AG20443 (cell line): ENCODE measurements at regions not wholly inside any gene's neighbourhood (a gene's known extent, or its start where the extent isn't known, plus 50 kb on each side); places are given as distances from the start of the nearest gene placed in this dataset.

Experiments used
- DNase-seq: peaks from one replicate; pipeline ENCODE4 v3.0.0; 2012; ENCODE audit warnings: low spot score, mixed read lengths

DNA sequence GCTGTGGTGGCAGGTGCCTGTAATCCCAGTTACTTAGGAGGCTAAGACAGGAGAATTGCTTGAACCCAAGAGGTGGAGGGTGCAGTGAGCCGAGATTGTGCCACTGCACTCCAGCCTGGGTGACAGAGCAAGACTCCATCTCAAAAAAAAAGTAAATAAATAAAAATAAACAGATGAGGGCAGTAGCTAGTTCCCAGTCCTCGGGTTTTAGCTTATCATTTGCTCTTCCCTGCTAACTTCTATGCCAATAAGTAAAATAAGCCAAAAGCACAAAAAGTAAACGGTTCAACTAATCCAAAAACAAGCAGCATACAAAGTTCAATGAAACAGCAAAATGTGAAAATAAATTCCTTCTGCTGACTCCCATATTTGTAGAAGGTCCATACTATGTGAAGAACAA, 133.0 kb upstream of the TMCC3 start:
- DNase-seq, result no peak

DNA sequence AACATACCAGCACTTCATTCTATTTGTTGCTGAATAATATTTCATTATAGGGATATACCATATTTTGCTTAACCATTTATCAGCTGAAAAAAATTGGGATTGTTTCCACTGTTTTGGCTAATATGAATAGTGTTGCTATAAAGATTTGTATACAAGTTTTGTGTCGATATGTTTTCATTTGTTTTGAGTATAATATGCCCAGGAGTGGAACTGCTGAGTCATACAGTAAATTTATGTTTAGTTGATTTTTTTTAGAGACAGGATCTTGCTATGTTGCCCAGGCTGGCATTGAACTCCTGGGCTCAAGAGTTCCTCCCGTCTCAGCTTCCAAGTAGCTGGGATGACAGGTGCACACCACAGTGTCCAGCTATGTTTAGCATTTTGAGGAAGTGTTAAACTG, 131.5 kb upstream of the TMCC3 start:
- no peak for DNase-seq

DNA sequence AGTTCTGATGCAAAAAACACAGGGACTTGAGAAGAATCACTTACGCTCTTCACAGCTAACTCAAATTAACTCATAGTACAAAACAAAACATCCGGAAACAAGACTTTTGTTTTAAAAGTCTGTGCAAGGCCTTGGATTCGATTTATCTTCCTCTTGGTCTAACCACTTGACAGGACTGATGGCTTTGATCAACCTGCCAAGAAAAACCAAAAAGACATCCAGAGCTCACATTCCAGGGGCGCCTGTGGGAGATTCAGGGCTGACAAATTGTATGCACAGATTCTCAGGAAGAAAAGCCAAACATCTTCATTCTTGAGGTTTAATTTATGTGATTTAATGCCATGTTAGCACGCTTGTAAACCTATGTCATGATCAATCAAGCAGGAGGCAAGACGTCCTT, 129.1 kb upstream of the TMCC3 start:
- DNase-seq, result peak; percentile 41

DNA sequence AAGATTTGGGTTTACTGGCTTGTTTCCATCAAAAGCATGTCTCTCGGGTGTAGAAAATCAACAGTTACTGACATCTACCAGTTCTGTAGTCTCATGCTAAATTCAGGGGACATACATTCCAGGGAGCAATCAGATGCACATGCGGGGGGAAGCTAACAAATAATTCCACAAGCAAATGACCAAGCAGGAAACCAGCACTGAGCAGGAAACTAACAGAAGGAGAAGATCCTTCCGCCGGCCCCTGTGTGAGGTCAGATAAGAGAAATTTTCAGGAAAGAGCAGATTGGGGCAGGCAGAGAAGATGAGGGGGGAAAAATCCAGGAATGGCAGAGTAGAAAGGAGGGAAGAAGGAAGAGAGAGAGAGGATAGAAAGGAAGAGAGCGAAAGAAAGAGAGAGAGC, 127.6 kb upstream of the TMCC3 start:
- no peak for DNase-seq

DNA sequence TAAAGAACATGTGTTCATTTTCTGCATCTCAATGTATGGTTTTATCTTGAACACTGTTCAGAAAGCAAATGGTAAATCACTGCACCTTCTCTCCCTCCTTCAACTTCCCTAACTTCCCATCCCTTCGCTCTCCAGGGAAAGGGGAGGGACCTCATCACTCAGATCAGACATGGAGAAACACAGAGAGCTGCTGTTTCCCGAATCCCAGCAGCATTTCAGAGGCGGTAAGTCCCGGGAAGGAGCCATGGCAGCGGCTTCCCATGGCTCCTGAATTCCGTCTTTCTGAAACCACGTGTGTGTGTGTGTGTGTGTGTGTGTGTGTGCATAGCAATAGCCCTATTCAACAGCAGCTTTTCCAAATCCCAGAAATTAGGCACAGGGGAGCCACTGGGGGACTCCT, 125.4 kb upstream of the TMCC3 start:
- no peak for DNase-seq

DNA sequence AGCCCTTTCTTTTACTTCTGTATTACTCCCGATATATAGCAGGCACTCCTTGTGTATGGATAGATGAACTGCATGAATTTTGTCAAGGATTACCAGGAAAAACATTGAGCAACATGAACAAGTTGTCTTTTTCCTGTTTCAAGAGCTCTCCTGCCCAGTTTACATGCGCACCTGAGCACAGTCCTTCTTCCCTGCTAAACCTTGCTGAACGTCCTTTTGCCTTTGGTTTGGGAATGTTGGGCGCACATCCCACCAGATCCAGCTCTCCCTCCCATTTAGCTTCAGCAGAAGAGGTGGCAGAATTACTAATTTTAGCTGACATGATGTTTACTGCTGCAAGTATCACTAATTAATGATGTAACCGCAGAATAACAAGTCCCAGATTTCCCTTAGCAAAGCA, 121.4 kb upstream of the TMCC3 start:
- DNase-seq, result no peak

DNA sequence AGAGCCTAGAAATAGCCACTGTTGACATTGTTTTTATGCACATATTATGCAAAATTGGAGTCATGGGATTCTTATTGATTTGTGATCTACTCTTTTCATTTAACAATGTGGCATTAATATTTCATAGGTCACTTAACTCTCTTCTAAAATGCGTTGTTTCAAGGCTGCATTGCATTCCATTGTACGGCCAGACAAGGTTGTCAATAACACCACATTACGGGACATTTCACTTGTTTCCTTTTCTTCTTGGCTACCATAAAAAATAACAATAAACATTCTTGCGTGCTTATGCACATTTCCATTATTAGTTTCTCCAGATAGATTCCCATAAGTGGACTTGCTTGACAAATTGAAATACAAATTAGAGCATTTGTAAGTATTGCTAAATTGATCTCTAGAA, 120.8 kb upstream of the TMCC3 start:
- no peak for DNase-seq

DNA sequence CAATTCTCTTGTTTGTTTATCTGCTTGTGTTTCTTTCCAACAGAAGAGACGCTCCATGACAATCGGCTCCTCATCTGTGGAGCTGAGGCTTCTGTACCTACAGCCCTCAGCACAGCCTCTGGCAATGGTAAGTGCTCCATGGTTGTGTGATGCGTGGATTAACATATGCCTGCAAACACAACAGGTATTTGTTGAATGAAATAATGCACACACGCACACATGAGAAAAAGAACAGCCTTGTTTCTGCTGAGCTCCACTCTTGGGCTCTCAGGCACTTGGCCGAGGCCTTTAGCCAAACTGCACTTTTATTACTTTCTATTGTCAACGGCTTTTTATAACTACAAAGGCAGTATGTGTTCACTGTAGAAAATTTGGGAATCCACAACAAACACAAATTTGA, 120.4 kb upstream of the TMCC3 start:
- no peak for DNase-seq

DNA sequence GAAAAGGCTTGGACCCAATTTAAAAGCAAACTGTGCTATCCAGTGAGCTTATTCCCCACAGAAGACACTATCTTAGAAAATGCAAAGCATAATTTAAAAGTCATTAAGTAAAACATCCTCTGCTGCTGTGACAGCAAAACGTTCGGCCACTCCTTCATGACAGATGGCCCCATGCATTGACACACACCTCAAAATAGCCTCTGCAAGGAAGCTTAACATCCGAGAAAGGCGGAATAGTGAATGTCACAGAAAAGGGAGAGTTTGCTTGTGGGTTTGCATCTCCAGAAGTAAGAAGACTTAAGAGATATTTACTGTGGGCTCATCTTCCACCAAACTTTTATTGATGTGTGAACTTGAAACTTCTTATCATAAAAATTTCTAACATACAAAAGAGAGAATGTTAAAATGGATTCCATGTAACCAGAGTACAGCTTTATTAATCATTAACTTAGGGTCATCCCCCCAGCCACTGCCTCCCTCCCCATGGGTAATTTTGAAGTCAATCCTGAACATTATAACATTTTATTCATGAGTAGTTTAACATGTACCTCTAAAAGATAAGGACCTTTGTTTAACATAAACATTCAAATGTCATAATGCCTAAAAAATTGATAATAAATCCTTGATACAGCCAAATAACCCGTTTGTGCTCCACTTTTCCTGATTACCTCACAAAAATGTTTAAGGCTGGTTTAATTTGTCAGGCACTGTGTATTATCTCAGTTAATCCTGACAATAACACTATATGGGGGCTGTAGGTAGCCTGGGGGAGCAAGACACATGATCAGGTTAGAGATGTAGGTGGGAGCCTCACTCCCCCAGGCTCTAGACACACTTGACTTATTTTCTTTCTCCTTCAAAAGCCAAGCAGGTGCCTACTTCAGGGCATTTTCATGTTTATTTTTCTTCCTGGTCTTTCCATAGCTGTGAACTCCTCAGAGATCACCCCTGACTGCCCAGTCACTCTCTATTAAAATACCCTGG, 119.7 kb upstream of the TMCC3 start:
- DNase-seq, result no peak

DNA sequence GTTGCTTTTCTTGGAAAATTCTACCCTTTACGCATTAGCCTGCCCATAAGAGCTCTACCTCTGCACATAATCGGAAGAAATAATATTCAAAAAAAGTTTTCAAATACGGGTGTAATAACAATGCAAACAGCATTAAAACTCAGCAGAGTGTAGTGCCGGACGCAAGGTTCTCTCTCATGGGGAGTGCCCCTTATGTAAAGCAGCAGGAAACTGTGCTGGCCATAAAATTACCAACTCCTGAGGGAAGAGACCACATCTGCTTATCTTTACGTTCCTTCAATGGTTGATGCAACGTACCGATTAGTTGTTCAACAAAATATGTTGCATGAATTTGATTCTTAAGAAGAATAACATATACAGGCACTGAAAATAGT, 118.7 kb upstream of the TMCC3 start:
- no peak for DNase-seq

DNA sequence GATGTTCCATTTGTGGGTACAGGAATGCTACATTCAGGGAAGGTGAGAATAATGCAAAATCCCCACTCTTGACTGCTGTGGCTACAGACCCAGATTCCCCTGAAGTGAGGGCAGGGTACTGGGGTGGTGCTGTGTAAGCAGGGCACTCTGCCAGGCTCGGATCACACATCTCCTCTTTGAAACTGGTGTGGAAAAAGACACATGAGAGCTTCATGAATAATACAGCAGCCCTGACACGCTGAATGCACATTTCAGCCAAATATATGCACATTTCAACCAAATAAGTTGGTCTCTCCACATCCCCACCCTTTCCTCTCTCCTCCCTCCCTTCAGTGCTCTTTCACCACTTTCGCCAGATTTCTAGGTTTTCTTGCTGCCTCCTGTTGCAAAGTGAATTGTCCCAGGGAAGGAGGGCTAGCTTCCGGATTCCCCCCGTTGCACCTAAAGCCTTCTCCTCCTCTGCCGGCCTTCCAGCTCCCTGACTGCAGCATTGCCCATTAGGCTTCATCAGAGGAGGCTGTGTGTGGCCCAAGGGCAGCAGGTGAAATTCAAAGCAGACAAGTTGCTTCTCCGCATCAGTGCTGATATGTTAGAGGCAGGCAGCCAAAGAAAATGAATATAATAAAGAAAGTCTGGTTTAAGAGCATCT, 118.2 kb upstream of the TMCC3 start:
- DNase-seq, result no peak

DNA sequence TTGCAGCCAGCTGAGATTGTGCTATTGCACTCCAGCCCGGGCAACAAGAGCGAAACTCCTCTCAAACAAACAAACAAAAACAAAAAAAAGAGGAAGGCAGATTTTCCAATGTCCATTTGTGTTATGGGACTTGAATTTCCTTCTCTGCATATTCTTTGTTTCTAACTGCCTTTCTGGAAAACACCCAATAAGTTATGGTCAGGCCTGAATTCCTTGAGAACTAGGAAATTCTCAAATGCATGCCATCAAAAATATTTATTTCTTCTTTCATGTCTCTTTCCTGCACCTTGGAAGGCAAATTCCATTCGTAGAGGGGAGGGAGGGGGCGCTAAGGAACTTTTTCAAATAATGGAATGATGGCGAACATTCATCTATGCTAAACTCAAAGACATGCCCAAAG, 117.6 kb upstream of the TMCC3 start:
- DNase-seq, result no peak

DNA sequence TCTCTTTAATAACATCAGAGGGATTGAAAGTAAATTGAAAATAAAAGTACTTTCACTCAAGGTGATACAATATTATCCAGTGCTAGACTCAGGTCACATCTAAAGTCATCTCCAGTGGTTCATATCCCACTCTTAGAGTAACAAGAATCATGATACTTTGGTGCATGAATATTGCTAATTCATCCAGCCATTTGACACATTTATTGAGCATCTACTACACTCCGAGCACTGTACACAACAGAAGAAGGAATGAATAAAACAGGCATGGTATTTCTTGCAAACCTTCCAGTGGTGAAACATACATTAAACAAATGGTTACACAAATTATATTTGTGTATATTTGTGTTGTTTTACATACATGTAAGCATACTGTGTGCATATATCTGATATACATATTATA, 116.0 kb upstream of the TMCC3 start:
- no peak for DNase-seq

DNA sequence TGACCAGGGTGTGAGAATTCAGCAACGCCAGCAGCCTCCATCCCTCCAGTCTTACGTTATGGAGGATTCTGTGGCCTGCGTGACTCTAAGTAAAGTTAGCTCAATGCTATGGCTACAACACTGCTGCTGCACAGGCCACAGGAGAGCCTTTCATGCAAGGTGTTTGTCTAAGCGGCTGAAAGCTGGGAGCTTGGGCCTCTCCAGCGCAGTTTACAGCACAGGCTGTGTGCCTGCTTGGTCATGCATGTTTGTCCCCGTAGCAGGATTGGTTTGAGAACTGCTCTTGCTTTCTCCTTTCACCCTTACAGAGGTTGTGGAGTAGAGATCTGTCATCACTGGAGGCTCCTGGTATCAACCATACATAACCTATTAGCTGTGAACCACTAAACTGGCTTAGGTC, 113.1 kb upstream of the TMCC3 start:
- DNase-seq, result no peak

DNA sequence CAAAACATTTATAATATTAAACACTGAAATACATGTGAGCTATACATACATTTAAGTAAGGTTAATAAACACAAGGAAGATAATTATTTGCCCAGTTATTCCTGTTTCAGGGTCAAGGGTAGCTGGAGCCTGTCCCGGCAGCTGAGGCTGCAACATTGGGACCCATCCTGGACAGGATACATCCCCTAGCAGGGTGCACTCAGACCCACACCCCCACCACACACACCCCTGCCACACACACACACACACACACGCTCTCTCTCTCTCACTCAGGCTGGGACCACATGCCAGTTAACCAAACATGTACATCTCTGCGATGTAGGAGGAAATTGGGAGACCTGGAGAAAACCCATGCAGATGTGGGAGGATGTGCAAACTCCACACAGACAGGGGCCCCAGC, 112.6 kb upstream of the TMCC3 start:
- no peak for DNase-seq

DNA sequence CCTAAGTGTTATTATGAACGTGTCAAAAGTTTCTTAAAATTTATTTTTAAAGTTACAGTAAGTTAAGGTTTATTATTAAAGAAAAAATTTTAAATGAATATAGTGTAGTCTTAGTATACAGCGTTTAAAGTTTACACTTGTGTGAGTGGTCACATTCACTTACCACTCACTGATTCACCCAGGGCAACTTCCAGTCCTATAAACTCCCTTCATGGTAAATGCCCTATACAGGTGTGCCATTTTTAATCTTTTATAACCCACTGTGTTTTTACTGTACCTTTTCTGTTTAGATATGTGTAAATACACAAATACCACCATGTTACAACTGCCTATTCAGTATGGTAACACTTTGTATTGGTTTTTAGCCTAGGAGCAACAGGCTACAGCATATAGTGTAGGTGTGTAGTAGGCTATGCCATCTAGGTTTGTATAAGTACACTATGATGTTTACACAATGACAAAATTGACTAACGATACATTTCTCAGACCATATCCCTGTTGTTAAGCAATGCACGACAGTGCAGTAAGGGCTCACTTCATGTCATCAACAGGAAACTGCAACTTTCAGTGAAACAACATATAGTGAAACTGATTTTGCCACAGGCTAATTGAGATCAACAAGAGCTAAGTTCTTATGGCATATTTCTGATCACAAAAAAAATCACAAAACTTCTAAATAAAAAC, 112.0 kb upstream of the TMCC3 start:
- DNase-seq, result no peak

DNA sequence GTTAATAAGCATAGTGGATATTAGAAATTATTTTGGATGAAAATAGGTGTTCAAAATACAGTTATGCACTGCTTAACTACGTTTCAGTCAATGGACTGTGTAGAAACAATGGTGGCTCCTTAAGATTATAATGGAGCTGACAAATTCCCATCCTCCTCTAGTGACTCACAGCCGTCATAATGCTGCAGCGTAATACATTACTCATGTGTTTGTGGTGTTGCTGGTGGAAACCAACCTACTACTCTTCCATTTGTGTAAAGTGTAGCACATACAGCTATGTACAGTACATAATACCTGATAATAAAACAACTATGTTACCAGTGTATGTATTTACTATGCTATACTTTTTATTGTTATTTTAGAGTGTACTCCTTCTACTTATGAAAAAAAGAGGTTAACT, 111.2 kb upstream of the TMCC3 start:
- DNase-seq, result peak; percentile 66

DNA sequence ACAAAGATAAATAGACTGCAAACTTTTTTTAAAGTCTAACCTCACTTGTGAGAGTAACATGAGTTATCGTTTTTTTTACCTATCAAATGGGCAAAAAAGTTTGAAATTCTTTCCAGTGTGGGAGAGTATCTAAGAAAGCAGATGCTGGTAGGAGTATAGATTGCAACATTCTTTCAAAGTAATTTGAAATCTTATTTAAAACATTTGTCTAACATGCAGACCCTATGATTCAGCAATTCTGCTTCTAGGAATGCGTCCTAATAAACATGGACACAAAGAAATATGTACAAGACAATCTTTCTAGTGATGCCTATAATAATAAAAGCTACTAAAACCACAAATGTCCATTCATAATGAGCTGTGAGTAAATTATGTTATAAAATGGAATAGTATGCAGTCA, 110.4 kb upstream of the TMCC3 start:
- no peak for DNase-seq

DNA sequence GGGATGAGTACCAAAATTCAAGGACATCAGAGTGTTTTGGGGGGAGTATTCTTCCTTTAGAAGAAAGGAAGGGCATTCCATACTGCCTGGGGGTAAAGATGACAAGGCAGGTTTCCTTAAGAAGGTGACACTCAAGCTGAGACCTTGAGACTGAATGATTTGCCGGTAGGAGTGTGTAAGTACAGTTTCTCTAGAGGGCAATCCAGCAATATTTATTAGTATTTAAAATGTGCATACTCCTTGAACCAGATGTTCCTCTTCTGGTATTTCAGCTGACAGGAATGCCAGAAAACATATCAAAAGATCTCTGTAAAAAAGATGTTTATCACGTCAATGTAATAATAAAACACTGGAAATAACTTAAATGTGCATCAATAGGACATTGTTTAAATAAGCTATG, 106.4 kb upstream of the TMCC3 start:
- no peak for DNase-seq

DNA sequence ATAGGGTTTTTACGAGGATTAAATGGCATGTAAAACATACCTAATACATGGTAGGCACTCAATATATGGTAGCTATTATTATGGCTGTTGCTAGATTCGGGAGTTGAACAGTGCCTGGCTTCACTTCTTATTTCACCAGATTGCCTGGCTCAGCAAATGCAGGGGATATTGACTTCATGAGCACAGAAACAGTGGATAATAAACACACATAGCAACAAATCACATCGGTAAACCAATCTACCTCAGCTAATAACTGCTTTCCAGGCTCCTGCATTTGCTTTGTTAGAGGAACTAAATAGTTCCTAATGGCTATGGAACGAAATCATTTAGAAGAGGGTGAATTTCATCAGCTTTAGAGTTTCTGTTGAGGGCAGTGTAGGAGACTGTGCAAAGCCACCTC, 105.2 kb upstream of the TMCC3 start:
- no peak for DNase-seq

DNA sequence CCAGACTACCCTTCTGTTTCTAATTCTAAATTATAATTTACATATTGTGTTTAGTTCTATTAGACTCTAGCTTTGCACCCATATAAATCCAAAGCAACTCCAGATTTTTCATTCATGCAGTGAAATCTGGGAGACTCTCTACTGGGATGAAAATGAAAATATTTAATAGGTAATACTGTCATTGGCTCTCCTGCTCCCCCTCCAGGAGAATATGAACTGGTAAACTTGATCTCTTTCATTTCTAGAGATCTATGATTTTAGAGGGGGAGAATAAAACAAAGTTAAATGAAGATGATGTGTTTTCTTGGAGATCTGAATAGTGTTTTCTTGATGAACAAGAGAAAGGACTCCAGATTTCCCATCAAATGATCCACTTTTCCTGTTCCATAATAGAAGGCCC, 104.3 kb upstream of the TMCC3 start:
- no peak for DNase-seq

DNA sequence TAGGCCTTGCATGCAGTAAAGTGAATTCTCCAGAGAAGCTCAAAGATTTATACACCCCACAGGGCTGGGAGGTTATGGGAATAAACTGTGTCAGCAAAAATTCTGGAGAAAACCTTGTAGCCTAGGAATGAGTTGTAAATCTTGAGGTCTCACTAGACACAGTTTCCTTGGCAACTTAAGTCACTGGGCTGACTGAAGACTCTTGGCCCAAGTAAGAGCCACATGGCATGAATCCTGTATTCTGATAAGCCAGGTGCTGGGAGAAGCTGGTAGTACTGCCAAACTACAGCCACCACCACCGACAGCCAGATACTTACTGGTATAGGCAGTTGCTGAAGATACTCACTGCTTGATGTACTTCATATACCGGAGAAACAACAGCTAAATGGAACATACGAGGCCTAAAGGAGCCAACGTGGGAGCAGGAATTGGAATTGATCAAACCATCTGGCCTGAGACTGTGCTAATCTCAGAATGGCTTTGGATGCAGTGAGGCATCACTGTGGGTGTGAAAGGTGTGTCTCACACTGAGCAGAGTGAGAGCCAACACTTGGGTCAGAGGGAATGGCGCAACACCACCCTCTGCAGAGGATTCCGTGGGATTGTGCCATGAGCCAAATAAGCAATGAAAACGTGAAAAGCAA, 102.8 kb upstream of the TMCC3 start:
- no peak for DNase-seq

DNA sequence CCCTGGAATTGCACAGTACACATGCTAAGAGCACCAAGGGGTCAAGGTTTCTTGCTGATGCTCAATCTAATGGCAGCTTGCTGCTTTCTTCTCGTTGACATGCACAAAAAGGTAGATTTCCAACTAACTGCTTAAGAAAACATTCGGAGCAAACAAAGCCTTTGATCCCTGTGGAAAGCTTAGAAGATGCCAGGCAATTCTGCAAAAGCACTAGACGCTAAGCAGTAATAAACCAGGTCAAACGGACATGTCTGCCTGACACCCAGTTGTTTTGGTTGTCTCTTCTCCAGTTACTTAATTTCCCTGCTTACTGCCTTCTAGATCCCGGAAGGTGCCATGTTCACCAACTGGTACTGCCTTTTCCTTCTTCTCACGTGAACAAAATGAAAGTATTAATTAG, 100.5 kb upstream of the TMCC3 start:
- DNase-seq, result no peak
